NCI-H2171 (cell line): ENCODE measurements at regions not wholly inside any gene's neighbourhood (a gene's known extent, or its start where the extent isn't known, plus 50 kb on each side); places are given as distances from the start of the nearest gene placed in this dataset.

Experiments
- DNase-seq: peaks from one replicate; lab custom pipeline; 2025; lab: John Stamatoyannopoulos, UW

GRCh38 chr10:81784111-81784597, 90.8 kb upstream of the NRG3 start:
- no peak for DNase-seq

- no peak for DNase-seq
Measured at GRCh38 chr10:81792729-81793128, 82.3 kb upstream of the NRG3 start.

- no peak for DNase-seq
Measured at GRCh38 chr10:81806842-81807241, 68.2 kb upstream of the NRG3 start.

- DNase-seq: no peak
Measured at GRCh38 chr10:81814842-81815241, 60.2 kb upstream of the NRG3 start.

- DNase-seq: no peak
Measured at GRCh38 chr10:81817596-81818170, 57.3 kb upstream of the NRG3 start.

GRCh38 chr10:81820418-81820817, 54.6 kb upstream of the NRG3 start:
- peak; percentile 16 for DNase-seq
